ENCODE measurements at regions not wholly inside any gene's neighbourhood (a gene's known extent, or its start where the extent isn't known, plus 50 kb on each side); places are given as distances from the start of the nearest gene placed in this dataset.

- Histone ChIP-seq H3K23ac (ENCODE audit: low read length in 2 of 2) (no peak overlapping the region), H3K14ac (ENCODE audit: low read length in 2 of 2) (no peak overlapping the region), H3K9me3 (ENCODE audit: control insufficient read depth, low read length) (no peaks in the 10 kb centered on the region), H3K4me2 (ENCODE audit: low read length, poor library complexity, severe bottlenecking) (no peak overlapping the region), H3K4me3 (ENCODE audit: insufficient read depth in 1 of 2, low read depth in 1 of 2, low read length in 2 of 2) (no peak overlapping the region), H3K18ac (ENCODE audit: low read depth in 1 of 2, low read length in 2 of 2) (no peak overlapping the region), H4K8ac (ENCODE audit: low read length) (no peak overlapping the region), H4K91ac (ENCODE audit: low read length) (no peak overlapping the region), H2BK5ac (ENCODE audit: low read depth, low read length, poor library complexity, severe bottlenecking) (no peak overlapping the region), H3K27me3 (ENCODE audit: control insufficient read depth in 1 of 2, insufficient read depth in 1 of 2, low read length in 2 of 2) (no peaks in the 10 kb centered on the region), H3K36me3 (ENCODE audit: control insufficient read depth in 1 of 2, insufficient read depth in 2 of 2, low read depth in 1 of 2, low read length in 2 of 2) (no peaks in the 10 kb centered on the region), H3K79me1 (replicated peaks; ENCODE audit: low read length, poor library complexity, severe bottlenecking) (no peaks in the 10 kb centered on the region), H2AK5ac (ENCODE audit: low read length, severe bottlenecking) (no peak overlapping the region), H2BK120ac (ENCODE audit: low read depth, low read length) (no peak overlapping the region), H3K4ac (ENCODE audit: low read depth in 1 of 2, low read length in 2 of 2) (no peak overlapping the region), H3K27ac (ENCODE audit: low read length, poor library complexity, severe bottlenecking) (no peak overlapping the region), H2BK15ac (ENCODE audit: low read depth, poor library complexity, severe bottlenecking) (no peak overlapping the region), H3K9ac (ENCODE audit: low read length) (no peak overlapping the region), H2AFZ (ENCODE audit: low read depth, low read length) (no peak overlapping the region), H2BK12ac (ENCODE audit: low read length in 2 of 2) (no peak overlapping the region), H3K4me1 (ENCODE audit: control insufficient read depth, insufficient read depth, low read depth, low read length) (no peaks in the 10 kb centered on the region)
- no peak for DNase-seq
- 80% methylated on average over 3 of the region's 3 CpGs for WGBS
Measured at GRCh38 chr6:156449569-156449968, 327.6 kb upstream of the ARID1B start.

- Histone ChIP-seq H3K9me3 (ENCODE audit: control insufficient read depth, low read length) (peaks cover 3% of the 10 kb centered on the region), H3K4me1 (ENCODE audit: control insufficient read depth, insufficient read depth, low read depth, low read length) (no peaks in the 10 kb centered on the region), H2BK5ac (ENCODE audit: low read depth, low read length, poor library complexity, severe bottlenecking) (no peak overlapping the region), H2AK5ac (ENCODE audit: low read length, severe bottlenecking) (no peak overlapping the region), H2BK120ac (ENCODE audit: low read depth, low read length) (no peak overlapping the region), H3K79me1 (replicated peaks; ENCODE audit: low read length, poor library complexity, severe bottlenecking) (no peaks in the 10 kb centered on the region), H2AFZ (ENCODE audit: low read depth, low read length) (no peak overlapping the region), H2BK12ac (ENCODE audit: low read length in 2 of 2) (no peak overlapping the region), H3K36me3 (ENCODE audit: control insufficient read depth in 1 of 2, insufficient read depth in 2 of 2, low read depth in 1 of 2, low read length in 2 of 2) (no peaks in the 10 kb centered on the region), H3K4ac (ENCODE audit: low read depth in 1 of 2, low read length in 2 of 2) (no peak overlapping the region), H4K91ac (ENCODE audit: low read length) (no peak overlapping the region), H3K27me3 (ENCODE audit: control insufficient read depth in 1 of 2, insufficient read depth in 1 of 2, low read length in 2 of 2) (no peaks in the 10 kb centered on the region), H3K27ac (ENCODE audit: low read length, poor library complexity, severe bottlenecking) (no peak overlapping the region), H4K8ac (ENCODE audit: low read length) (no peak overlapping the region), H3K18ac (ENCODE audit: low read depth in 1 of 2, low read length in 2 of 2) (no peak overlapping the region), H2BK15ac (ENCODE audit: low read depth, poor library complexity, severe bottlenecking) (no peak overlapping the region), H3K4me2 (ENCODE audit: low read length, poor library complexity, severe bottlenecking) (no peak overlapping the region), H3K9ac (ENCODE audit: low read length) (no peak overlapping the region), H3K4me3 (ENCODE audit: insufficient read depth in 1 of 2, low read depth in 1 of 2, low read length in 2 of 2) (no peak overlapping the region), H3K23ac (ENCODE audit: low read length in 2 of 2) (no peak overlapping the region), H3K14ac (ENCODE audit: low read length in 2 of 2) (no peak overlapping the region)
- 72% methylated on average over 4 of the region's 4 CpGs for WGBS
- no peak for DNase-seq
Measured at GRCh38 chr6:156449128-156449527, 328.1 kb upstream of the ARID1B start.

- H2BK120ac ChIP-seq (ENCODE audit: low read depth, low read length), result no peak overlapping the region
Measured at GRCh38 chr6:156448579-156448978, 328.6 kb upstream of the ARID1B start.

GRCh38 chr6:156440688-156441087, 336.5 kb upstream of the ARID1B start:
- Histone ChIP-seq H3K79me1 (replicated peaks; ENCODE audit: low read length, poor library complexity, severe bottlenecking) (no peaks in the 10 kb centered on the region), H4K8ac (ENCODE audit: low read length) (no peak overlapping the region), H2BK12ac (ENCODE audit: low read length in 2 of 2) (no peak overlapping the region), H3K18ac (ENCODE audit: low read depth in 1 of 2, low read length in 2 of 2) (no peak overlapping the region), H3K27ac (ENCODE audit: low read length, poor library complexity, severe bottlenecking) (no peak overlapping the region), H3K4me1 (ENCODE audit: control insufficient read depth, insufficient read depth, low read depth, low read length) (no peaks in the 10 kb centered on the region), H3K4me2 (ENCODE audit: low read length, poor library complexity, severe bottlenecking) (no peak overlapping the region), H2AK5ac (ENCODE audit: low read length, severe bottlenecking) (no peak overlapping the region), H3K36me3 (ENCODE audit: control insufficient read depth in 1 of 2, insufficient read depth in 2 of 2, low read depth in 1 of 2, low read length in 2 of 2) (no peaks in the 10 kb centered on the region), H2BK5ac (ENCODE audit: low read depth, low read length, poor library complexity, severe bottlenecking) (no peak overlapping the region), H3K9ac (ENCODE audit: low read length) (no peak overlapping the region), H3K4ac (ENCODE audit: low read depth in 1 of 2, low read length in 2 of 2) (no peak overlapping the region), H4K91ac (ENCODE audit: low read length) (no peak overlapping the region), H3K9me3 (ENCODE audit: control insufficient read depth, low read length) (peaks cover 3% of the 10 kb centered on the region), H2BK120ac (ENCODE audit: low read depth, low read length) (no peak overlapping the region), H3K14ac (ENCODE audit: low read length in 2 of 2) (no peak overlapping the region), H3K4me3 (ENCODE audit: insufficient read depth in 1 of 2, low read depth in 1 of 2, low read length in 2 of 2) (no peak overlapping the region), H2BK15ac (ENCODE audit: low read depth, poor library complexity, severe bottlenecking) (no peak overlapping the region), H2AFZ (ENCODE audit: low read depth, low read length) (no peak overlapping the region), H3K27me3 (ENCODE audit: control insufficient read depth in 1 of 2, insufficient read depth in 1 of 2, low read length in 2 of 2) (peaks cover 0 to 4% of the 10 kb centered on the region in 2 experiments), H3K23ac (ENCODE audit: low read length in 2 of 2) (no peak overlapping the region)
- 100% methylated on average over 1 of the region's 2 CpGs for WGBS
- DNase-seq, result no peak

More at GRCh38 chr6:156448579-156448978, 328.6 kb upstream of the ARID1B start:
- no peak overlapping the region for H3K4me3 ChIP-seq (ENCODE audit: insufficient read depth in 1 of 2, low read depth in 1 of 2, low read length in 2 of 2)
- H3K9me3 ChIP-seq (ENCODE audit: control insufficient read depth, low read length), result peaks cover 3% of the 10 kb centered on the region
- H3K18ac ChIP-seq (ENCODE audit: low read depth in 1 of 2, low read length in 2 of 2), result no peak overlapping the region
- no peak overlapping the region for H3K27ac ChIP-seq (ENCODE audit: low read length, poor library complexity, severe bottlenecking)
- no peak for DNase-seq
- no peak overlapping the region for H4K91ac ChIP-seq (ENCODE audit: low read length)
- H4K8ac ChIP-seq (ENCODE audit: low read length), result no peak overlapping the region
- H3K4me2 ChIP-seq (ENCODE audit: low read length, poor library complexity, severe bottlenecking), result no peak overlapping the region
- no peak overlapping the region for H2BK5ac ChIP-seq (ENCODE audit: low read depth, low read length, poor library complexity, severe bottlenecking)
- 56% methylated on average over 1 of the region's 1 CpG for WGBS
- no peak overlapping the region for H2BK12ac ChIP-seq (ENCODE audit: low read length in 2 of 2)
- H3K9ac ChIP-seq (ENCODE audit: low read length), result no peak overlapping the region
- H3K79me1 ChIP-seq (replicated peaks; ENCODE audit: low read length, poor library complexity, severe bottlenecking), result no peaks in the 10 kb centered on the region
- no peak overlapping the region for H2BK15ac ChIP-seq (ENCODE audit: low read depth, poor library complexity, severe bottlenecking)
- no peaks in the 10 kb centered on the region for H3K4me1 ChIP-seq (ENCODE audit: control insufficient read depth, insufficient read depth, low read depth, low read length)
- no peak overlapping the region for H2AFZ ChIP-seq (ENCODE audit: low read depth, low read length)
- H3K27me3 ChIP-seq (ENCODE audit: control insufficient read depth in 1 of 2, insufficient read depth in 1 of 2, low read length in 2 of 2), result no peaks in the 10 kb centered on the region
- H3K23ac ChIP-seq (ENCODE audit: low read length in 2 of 2), result no peak overlapping the region
- H2AK5ac ChIP-seq (ENCODE audit: low read length, severe bottlenecking), result no peak overlapping the region
- H3K4ac ChIP-seq (ENCODE audit: low read depth in 1 of 2, low read length in 2 of 2), result no peak overlapping the region
- no peak overlapping the region for H3K14ac ChIP-seq (ENCODE audit: low read length in 2 of 2)
- no peaks in the 10 kb centered on the region for H3K36me3 ChIP-seq (ENCODE audit: control insufficient read depth in 1 of 2, insufficient read depth in 2 of 2, low read depth in 1 of 2, low read length in 2 of 2)
